HEK293 (cell line): ENCODE measurements at regions not wholly inside any gene's neighbourhood (a gene's known extent, or its start where the extent isn't known, plus 50 kb on each side); places are given as distances from the start of the nearest gene placed in this dataset.

Experiments
- CTCF ChIA-PET: fragments of 350-600 bp; formaldehyde crosslinking; extraction: SDS; loops from one replicate; lab custom pipeline; 2021; ENCODE audit warnings: antibody characterized with exemption; lab: Yijun Ruan, JAX
- POLR2A ChIA-PET: fragments of 300-600 bp; formaldehyde crosslinking; extraction: SDS; loops from one replicate; lab custom pipeline; 2020; ENCODE audit warnings: antibody characterized with exemption, inconsistent platforms; lab: Yijun Ruan, JAX
- H3K27ac ChIP-seq: fragments of 200-500 bp; sonication (Bioruptor generic); 2 replicates; pipeline ENCODE4 v1.5.1; 2014; ENCODE audit warnings: low read depth, low read length, control low read depth, inconsistent platforms; ENCODE audit errors: extremely low read depth
- H3K36me3 ChIP-seq, 2 experiments: fragments of 200-500 bp in 1 of 2; sonication (Bioruptor generic) in 1 of 2; 1 replicate in 1 of 2; 2 replicates in 1 of 2; pipeline ENCODE4 v1.5.1; 2014 to 2017; ENCODE audit warnings: inconsistent platforms in 2 of 2, low read length in 2 of 2; ENCODE audit not compliant: control insufficient read depth in 2 of 2, insufficient read depth in 1 of 2
- H3K4me1 ChIP-seq: fragments of 200-500 bp; sonication (Bioruptor generic); 2 replicates; pipeline ENCODE4 v1.5.1; 2014; ENCODE audit warnings: mild to moderate bottlenecking, low read length, inconsistent platforms; ENCODE audit not compliant: control insufficient read depth, insufficient read depth
- H3K4me3 ChIP-seq: 2 replicates; pipeline ENCODE4 v1.5.1; 2011; ENCODE audit warnings: low read depth, mild to moderate bottlenecking, control low read depth, low read length, moderate library complexity
- H3K9me3 ChIP-seq: fragments of 200-500 bp; sonication (Bioruptor generic); 2 replicates; pipeline ENCODE4 v1.5.1; 2014; ENCODE audit warnings: low read depth, low read length, inconsistent platforms; ENCODE audit not compliant: control insufficient read depth, insufficient read depth
- GLIS1 ChIP-seq: fragments of 450-650 bp; formaldehyde crosslinking; IDR thresholded peaks from 2 replicates; pipeline ENCODE4 v1.5.1; 2016; ENCODE audit warnings: missing biosample characterization, missing genetic modification characterization
- HOXC10 ChIP-seq: sonication (generic); formaldehyde crosslinking; IDR thresholded peaks from 2 replicates; pipeline ENCODE4 v1.8.1; 2023; ENCODE audit warnings: mild to moderate bottlenecking, missing genetic modification reagents
- IKZF3 ChIP-seq: fragments of 450-650 bp; IDR thresholded peaks from 2 replicates; pipeline ENCODE4 v1.5.0; 2018; ENCODE audit warnings: missing biosample characterization, mild to moderate bottlenecking, missing genetic modification characterization, moderate library complexity
- KLF10 ChIP-seq: fragments of 450-650 bp; IDR thresholded peaks from 2 replicates; pipeline ENCODE4 v1.5.1; 2018; ENCODE audit warnings: missing biosample characterization, mild to moderate bottlenecking, missing genetic modification characterization
- ZFP3 ChIP-seq: fragments of 450-650 bp; formaldehyde crosslinking; IDR thresholded peaks from 2 replicates; pipeline ENCODE4 v1.5.1; 2016; ENCODE audit warnings: low read depth, missing biosample characterization, missing genetic modification characterization
- ZNF132 ChIP-seq: fragments of 450-650 bp; formaldehyde crosslinking; IDR thresholded peaks from 2 replicates; pipeline ENCODE4 v1.5.1; 2017; ENCODE audit warnings: missing biosample characterization, missing genetic modification characterization, borderline replicate concordance
- ZNF530 ChIP-seq: fragments of 450-650 bp; formaldehyde crosslinking; IDR thresholded peaks from 2 replicates; pipeline ENCODE4 v1.5.1; 2016; ENCODE audit warnings: low read depth, missing biosample characterization, missing genetic modification characterization
- ZSCAN16 ChIP-seq: fragments of 450-650 bp; formaldehyde crosslinking; IDR thresholded peaks from 2 replicates; pipeline ENCODE4 v1.5.1; 2016; ENCODE audit warnings: missing biosample characterization, missing genetic modification characterization
- TF ChIP-seq, protein P1 (sequence below): fragments of 450-650 bp; formaldehyde crosslinking; IDR thresholded peaks from 2 replicates; pipeline ENCODE4 v1.5.1; 2016; ENCODE audit warnings: missing biosample characterization, missing genetic modification characterization, borderline replicate concordance
- TF ChIP-seq, protein P2 (sequence below): fragments of 450-650 bp; formaldehyde crosslinking; IDR thresholded peaks from 2 replicates; pipeline ENCODE4 v1.5.1; 2016; ENCODE audit warnings: missing biosample characterization, missing genetic modification characterization
- TF ChIP-seq, protein P3 (sequence below): fragments of 450-650 bp; IDR thresholded peaks from 2 replicates; pipeline ENCODE4 v1.5.1; 2018; ENCODE audit warnings: missing biosample characterization, mild to moderate bottlenecking, missing genetic modification characterization
- TF ChIP-seq, protein P4 (sequence below): fragments of 450-650 bp; formaldehyde crosslinking; IDR thresholded peaks from 2 replicates; pipeline ENCODE4 v1.5.1; 2016; ENCODE audit warnings: missing biosample characterization, missing genetic modification characterization
- TF ChIP-seq, protein P5 (sequence below): fragments of 450-650 bp; IDR thresholded peaks from 2 replicates; pipeline ENCODE4 v1.5.1; 2018; ENCODE audit warnings: missing biosample characterization, missing genetic modification characterization
- TF ChIP-seq, protein P6 (sequence below): fragments of 450-650 bp; formaldehyde crosslinking; IDR thresholded peaks from 2 replicates; pipeline ENCODE4 v1.5.1; 2017; ENCODE audit warnings: missing biosample characterization, missing genetic modification characterization

DNA sequence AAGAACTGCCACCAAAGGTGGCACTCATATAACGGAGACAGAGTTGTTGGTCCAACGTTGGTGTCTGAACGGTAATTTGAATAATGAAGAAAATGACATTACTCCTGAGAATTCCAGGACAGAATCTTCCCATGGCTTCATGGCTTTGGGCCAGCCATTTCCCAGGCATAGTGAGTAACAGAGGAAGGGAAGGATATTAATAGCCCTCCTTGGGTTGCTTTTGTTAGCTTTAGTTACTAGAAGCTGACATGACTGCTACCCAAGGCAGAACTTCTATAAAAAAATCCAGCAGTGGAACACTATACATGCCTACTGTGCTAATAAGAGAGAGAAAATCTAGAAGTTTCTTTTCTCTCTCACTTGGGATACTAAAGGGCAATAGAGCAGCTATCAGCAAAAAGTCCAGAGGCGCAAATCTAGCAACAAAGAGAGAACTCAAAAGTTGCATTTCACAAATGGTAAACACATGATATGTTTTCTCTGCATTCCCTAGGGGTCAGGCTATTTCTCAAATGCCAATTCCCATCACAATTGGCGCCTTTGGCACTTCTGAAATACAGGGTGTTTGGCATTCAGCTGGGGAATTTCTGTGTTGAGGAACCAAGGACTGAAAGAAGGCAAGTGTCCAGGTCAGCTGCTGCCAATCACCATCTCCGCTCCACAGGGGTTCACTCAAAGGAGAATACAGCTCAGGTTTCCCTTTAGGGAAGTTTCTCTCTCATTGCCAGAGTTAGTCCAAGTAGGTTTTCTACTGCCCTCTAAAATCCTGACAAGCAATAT, 160.8 kb upstream of the KYNU start (continued):
- TF ChIP-seq, protein P1, sequence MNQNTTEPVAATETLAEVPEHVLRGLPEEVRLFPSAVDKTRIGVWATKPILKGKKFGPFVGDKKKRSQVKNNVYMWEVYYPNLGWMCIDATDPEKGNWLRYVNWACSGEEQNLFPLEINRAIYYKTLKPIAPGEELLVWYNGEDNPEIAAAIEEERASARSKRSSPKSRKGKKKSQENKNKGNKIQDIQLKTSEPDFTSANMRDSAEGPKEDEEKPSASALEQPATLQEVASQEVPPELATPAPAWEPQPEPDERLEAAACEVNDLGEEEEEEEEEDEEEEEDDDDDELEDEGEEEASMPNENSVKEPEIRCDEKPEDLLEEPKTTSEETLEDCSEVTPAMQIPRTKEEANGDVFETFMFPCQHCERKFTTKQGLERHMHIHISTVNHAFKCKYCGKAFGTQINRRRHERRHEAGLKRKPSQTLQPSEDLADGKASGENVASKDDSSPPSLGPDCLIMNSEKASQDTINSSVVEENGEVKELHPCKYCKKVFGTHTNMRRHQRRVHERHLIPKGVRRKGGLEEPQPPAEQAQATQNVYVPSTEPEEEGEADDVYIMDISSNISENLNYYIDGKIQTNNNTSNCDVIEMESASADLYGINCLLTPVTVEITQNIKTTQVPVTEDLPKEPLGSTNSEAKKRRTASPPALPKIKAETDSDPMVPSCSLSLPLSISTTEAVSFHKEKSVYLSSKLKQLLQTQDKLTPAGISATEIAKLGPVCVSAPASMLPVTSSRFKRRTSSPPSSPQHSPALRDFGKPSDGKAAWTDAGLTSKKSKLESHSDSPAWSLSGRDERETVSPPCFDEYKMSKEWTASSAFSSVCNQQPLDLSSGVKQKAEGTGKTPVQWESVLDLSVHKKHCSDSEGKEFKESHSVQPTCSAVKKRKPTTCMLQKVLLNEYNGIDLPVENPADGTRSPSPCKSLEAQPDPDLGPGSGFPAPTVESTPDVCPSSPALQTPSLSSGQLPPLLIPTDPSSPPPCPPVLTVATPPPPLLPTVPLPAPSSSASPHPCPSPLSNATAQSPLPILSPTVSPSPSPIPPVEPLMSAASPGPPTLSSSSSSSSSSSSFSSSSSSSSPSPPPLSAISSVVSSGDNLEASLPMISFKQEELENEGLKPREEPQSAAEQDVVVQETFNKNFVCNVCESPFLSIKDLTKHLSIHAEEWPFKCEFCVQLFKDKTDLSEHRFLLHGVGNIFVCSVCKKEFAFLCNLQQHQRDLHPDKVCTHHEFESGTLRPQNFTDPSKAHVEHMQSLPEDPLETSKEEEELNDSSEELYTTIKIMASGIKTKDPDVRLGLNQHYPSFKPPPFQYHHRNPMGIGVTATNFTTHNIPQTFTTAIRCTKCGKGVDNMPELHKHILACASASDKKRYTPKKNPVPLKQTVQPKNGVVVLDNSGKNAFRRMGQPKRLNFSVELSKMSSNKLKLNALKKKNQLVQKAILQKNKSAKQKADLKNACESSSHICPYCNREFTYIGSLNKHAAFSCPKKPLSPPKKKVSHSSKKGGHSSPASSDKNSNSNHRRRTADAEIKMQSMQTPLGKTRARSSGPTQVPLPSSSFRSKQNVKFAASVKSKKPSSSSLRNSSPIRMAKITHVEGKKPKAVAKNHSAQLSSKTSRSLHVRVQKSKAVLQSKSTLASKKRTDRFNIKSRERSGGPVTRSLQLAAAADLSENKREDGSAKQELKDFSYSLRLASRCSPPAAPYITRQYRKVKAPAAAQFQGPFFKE, result no peak
- TF ChIP-seq, all 188 proteins: peak for 0

DNA sequence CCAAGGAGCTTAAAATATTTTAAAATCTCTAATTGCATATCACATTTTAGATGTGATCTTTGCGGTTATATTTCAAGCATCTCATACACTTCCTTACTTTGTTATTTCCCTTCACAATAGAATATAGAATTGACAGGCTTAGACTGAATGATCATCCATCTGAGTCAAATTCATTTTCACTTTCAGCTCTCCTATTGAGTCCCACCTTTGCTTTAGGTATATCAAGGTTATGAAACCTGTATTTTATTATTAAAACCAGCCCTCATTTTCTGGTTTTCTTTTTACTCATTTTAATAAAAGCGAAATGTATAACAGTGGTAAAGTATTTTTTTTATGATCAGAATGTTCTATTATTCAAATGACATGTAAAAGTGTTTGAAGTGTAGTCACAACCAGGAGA, 162.9 kb upstream of the KYNU start:
- no peak overlapping the region for H3K27ac ChIP-seq
- TF ChIP-seq HOXC10 (CRISPR knock-in tag), result no peak
- TF ChIP-seq ZNF132 (tag by site-specific recombination), result no peak
- TF ChIP-seq, protein P2, sequence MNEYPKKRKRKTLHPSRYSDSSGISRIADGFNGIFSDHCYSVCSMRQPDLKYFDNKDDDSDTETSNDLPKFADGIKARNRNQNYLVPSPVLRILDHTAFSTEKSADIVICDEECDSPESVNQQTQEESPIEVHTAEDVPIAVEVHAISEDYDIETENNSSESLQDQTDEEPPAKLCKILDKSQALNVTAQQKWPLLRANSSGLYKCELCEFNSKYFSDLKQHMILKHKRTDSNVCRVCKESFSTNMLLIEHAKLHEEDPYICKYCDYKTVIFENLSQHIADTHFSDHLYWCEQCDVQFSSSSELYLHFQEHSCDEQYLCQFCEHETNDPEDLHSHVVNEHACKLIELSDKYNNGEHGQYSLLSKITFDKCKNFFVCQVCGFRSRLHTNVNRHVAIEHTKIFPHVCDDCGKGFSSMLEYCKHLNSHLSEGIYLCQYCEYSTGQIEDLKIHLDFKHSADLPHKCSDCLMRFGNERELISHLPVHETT, result no peak
- TF ChIP-seq, protein P3, sequence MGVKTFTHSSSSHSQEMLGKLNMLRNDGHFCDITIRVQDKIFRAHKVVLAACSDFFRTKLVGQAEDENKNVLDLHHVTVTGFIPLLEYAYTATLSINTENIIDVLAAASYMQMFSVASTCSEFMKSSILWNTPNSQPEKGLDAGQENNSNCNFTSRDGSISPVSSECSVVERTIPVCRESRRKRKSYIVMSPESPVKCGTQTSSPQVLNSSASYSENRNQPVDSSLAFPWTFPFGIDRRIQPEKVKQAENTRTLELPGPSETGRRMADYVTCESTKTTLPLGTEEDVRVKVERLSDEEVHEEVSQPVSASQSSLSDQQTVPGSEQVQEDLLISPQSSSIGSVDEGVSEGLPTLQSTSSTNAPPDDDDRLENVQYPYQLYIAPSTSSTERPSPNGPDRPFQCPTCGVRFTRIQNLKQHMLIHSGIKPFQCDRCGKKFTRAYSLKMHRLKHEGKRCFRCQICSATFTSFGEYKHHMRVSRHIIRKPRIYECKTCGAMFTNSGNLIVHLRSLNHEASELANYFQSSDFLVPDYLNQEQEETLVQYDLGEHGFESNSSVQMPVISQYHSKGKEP (tag by site-specific recombination), result no peak
- TF ChIP-seq, protein P4, sequence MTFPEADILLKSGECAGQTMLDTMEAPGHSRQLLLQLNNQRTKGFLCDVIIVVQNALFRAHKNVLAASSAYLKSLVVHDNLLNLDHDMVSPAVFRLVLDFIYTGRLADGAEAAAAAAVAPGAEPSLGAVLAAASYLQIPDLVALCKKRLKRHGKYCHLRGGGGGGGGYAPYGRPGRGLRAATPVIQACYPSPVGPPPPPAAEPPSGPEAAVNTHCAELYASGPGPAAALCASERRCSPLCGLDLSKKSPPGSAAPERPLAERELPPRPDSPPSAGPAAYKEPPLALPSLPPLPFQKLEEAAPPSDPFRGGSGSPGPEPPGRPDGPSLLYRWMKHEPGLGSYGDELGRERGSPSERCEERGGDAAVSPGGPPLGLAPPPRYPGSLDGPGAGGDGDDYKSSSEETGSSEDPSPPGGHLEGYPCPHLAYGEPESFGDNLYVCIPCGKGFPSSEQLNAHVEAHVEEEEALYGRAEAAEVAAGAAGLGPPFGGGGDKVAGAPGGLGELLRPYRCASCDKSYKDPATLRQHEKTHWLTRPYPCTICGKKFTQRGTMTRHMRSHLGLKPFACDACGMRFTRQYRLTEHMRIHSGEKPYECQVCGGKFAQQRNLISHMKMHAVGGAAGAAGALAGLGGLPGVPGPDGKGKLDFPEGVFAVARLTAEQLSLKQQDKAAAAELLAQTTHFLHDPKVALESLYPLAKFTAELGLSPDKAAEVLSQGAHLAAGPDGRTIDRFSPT (tag by site-specific recombination), result no peak
- no peak for TF ChIP-seq GLIS1 (tag by site-specific recombination)
- TF ChIP-seq ZSCAN16 (tag by site-specific recombination), result no peak
- TF ChIP-seq KLF10, result no peak
- TF ChIP-seq, all 188 proteins: peak for 0
- POLR2A ChIA-PET, result no interaction called here
- no peak overlapping the region for H3K4me3 ChIP-seq
- no peaks in the 10 kb centered on the region for H3K4me1 ChIP-seq
- H3K9me3 ChIP-seq, result no peaks in the 10 kb centered on the region
- CTCF ChIA-PET, result interaction anchor here (0.6 kb wide), 1 partner anchor 275 kb away, joined by 3 read pairs; no protein-coding TSS in a partner anchor
- H3K36me3 ChIP-seq, result no peaks in the 10 kb centered on the region

DNA sequence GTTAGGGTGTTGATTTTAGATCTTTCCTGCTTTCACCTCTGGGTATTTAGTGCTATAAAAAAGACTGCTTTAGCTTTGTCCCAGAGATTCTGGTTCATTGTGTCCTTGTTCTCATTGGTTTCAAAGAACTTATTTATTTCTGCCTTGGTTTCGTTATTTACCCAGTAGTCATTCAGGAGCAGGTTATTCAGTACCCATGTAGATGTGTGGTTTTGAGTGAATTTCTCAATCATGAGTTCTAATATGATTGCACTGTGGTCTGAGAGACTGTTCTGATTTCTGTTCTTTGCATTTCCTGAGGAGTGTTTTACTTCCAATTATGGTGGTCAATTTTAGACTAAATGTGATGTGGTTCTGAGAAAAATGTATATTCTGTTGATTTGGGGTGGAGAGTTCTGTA, 167.1 kb upstream of the KYNU start:
- H3K4me3 ChIP-seq, result no peak overlapping the region
- no peaks in the 10 kb centered on the region for H3K36me3 ChIP-seq
- no peak overlapping the region for H3K27ac ChIP-seq
- ChIA-PET POLR2A (no interaction called here), CTCF (interaction anchor here (1.1 kb wide), 1 partner anchor 28 kb away, joined by 3 read pairs; no protein-coding TSS in a partner anchor)
- no peaks in the 10 kb centered on the region for H3K4me1 ChIP-seq
- H3K9me3 ChIP-seq, result no peaks in the 10 kb centered on the region
- TF ChIP-seq ZNF530 (tag by site-specific recombination) (no peak), IKZF3 (tag by site-specific recombination) (no peak), ZFP3 (tag by site-specific recombination) (no peak)
- TF ChIP-seq, protein P5, sequence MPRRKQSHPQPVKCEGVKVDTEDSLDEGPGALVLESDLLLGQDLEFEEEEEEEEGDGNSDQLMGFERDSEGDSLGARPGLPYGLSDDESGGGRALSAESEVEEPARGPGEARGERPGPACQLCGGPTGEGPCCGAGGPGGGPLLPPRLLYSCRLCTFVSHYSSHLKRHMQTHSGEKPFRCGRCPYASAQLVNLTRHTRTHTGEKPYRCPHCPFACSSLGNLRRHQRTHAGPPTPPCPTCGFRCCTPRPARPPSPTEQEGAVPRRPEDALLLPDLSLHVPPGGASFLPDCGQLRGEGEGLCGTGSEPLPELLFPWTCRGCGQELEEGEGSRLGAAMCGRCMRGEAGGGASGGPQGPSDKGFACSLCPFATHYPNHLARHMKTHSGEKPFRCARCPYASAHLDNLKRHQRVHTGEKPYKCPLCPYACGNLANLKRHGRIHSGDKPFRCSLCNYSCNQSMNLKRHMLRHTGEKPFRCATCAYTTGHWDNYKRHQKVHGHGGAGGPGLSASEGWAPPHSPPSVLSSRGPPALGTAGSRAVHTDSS, result no peak
- TF ChIP-seq, protein P6, sequence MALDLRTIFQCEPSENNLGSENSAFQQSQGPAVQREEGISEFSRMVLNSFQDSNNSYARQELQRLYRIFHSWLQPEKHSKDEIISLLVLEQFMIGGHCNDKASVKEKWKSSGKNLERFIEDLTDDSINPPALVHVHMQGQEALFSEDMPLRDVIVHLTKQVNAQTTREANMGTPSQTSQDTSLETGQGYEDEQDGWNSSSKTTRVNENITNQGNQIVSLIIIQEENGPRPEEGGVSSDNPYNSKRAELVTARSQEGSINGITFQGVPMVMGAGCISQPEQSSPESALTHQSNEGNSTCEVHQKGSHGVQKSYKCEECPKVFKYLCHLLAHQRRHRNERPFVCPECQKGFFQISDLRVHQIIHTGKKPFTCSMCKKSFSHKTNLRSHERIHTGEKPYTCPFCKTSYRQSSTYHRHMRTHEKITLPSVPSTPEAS (tag by site-specific recombination), result no peak
